NB4 (cell line): ENCODE measurements at regions not wholly inside any gene's neighbourhood (a gene's known extent, or its start where the extent isn't known, plus 50 kb on each side); places are given as distances from the start of the nearest gene placed in this dataset.

Experiments
- DNase-seq: peaks from one replicate; pipeline ENCODE4 v3.0.0; 2010; ENCODE audit warnings: low read depth
- H3K4me3 ChIP-seq: one replicate; pipeline ENCODE4 v1.5.1; 2011; ENCODE audit warnings: mild to moderate bottlenecking, low read depth, low read length, moderate library complexity
- MYC ChIP-seq: IDR thresholded peaks from 2 replicates; pipeline ENCODE4 v1.6.1; 2011; ENCODE audit warnings: low read depth, low read length
- POLR2A ChIP-seq: IDR thresholded peaks from 2 replicates; pipeline ENCODE4 v1.6.1; 2011; ENCODE audit warnings: mild to moderate bottlenecking; ENCODE audit not compliant: insufficient read length; ENCODE audit errors: extremely low read depth
- TF ChIP-seq, protein P1 (sequence below): IDR thresholded peaks from one replicate; pipeline ENCODE4 v1.5.1; 2012; ENCODE audit warnings: low read depth, low read length
- TF ChIP-seq, protein P2 (sequence below): IDR thresholded peaks from 2 replicates; pipeline ENCODE4 v1.6.1; 2011; ENCODE audit warnings: low read depth, low read length

DNA sequence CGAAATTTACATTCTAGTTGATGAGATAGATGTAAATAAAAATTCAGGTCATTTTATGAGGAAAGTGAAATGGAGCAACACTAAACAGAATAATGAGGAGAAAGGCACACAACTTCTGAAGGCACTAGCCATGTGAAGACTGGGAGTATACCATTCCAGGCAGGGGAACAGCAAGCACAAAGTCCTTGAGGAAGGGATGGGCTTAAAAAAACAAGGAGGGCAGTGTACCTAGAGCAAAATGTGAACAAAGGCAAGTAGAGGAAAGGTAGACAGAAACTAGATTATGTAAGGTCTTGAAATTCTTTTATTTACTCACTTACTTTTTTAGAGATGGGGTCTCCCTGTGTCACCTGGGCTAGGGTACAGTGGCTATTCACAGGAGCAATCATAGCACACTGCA, 54.1 kb upstream of the LRIG2 start:
- DNase-seq, result no peak
- H3K4me3 ChIP-seq, result no peak overlapping the region
- TF ChIP-seq POLR2A (no peak), MYC (no peak)
- TF ChIP-seq, protein P1, sequence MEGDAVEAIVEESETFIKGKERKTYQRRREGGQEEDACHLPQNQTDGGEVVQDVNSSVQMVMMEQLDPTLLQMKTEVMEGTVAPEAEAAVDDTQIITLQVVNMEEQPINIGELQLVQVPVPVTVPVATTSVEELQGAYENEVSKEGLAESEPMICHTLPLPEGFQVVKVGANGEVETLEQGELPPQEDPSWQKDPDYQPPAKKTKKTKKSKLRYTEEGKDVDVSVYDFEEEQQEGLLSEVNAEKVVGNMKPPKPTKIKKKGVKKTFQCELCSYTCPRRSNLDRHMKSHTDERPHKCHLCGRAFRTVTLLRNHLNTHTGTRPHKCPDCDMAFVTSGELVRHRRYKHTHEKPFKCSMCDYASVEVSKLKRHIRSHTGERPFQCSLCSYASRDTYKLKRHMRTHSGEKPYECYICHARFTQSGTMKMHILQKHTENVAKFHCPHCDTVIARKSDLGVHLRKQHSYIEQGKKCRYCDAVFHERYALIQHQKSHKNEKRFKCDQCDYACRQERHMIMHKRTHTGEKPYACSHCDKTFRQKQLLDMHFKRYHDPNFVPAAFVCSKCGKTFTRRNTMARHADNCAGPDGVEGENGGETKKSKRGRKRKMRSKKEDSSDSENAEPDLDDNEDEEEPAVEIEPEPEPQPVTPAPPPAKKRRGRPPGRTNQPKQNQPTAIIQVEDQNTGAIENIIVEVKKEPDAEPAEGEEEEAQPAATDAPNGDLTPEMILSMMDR, result no peak
- TF ChIP-seq, protein P2, sequence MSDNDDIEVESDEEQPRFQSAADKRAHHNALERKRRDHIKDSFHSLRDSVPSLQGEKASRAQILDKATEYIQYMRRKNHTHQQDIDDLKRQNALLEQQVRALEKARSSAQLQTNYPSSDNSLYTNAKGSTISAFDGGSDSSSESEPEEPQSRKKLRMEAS, result no peak

DNA sequence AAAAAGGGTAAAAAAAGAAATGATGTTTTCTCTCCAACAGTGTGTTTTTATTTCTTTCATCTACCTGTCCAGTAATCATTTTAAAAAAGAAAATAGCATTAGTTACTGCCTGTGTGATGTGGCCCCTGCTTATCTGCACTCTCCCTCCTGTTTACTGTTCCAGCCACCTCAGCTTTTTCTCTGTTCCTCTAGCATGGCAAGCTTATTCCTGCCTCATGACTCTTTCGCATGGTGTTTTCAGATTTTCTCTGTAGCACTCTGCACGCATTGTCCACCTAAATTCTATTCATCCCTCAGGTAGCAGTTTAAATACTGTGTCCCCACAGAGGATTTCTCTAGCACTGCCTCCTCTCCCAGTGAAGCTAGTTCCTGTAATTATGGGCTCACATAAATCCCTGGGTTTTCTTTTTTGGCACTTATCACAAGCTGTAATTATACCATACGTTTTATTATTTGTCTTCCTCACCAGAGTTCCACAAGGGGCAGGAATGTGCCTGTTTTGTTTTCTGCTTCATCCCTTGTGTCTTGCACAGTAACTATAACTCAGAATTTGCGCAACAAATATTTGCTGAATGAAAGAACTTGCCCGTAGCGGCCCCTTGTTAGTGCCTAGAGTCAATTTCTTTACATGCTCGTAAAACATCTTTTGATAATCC, 51.4 kb upstream of the LRIG2 start:
- peak; percentile 25 for DNase-seq
- TF ChIP-seq POLR2A (no peak), MYC (no peak)
- TF ChIP-seq, protein P2, result no peak
- TF ChIP-seq, protein P1, result no peak
- no peak overlapping the region for H3K4me3 ChIP-seq
